GM12892 (cell line): ENCODE measurements at regions not wholly inside any gene's neighbourhood (a gene's known extent, or its start where the extent isn't known, plus 50 kb on each side); places are given as distances from the start of the nearest gene placed in this dataset.

Source experiments
- POLR2A ChIP-seq: IDR thresholded peaks from 2 replicates; pipeline ENCODE4 v1.6.1; 2011; ENCODE audit warnings: low read depth, low read length, control low read depth
- POLR2AphosphoS5 ChIP-seq: IDR thresholded peaks from 2 replicates; pipeline ENCODE4 v1.6.1; 2011; ENCODE audit warnings: low read depth, low read length, control low read depth
- TAF1 ChIP-seq: IDR thresholded peaks from 2 replicates; pipeline ENCODE4 v1.6.1; 2011; ENCODE audit warnings: low read depth, mild to moderate bottlenecking, control low read depth, low read length, borderline replicate concordance

GRCh38 chr6:97914912-97915311, 631.9 kb upstream of the MMS22L start:
- TF ChIP-seq POLR2A (no peak), TAF1 (no peak), POLR2AphosphoS5 (no peak)
